K562 (cell line): ENCODE measurements at regions not wholly inside any gene's neighbourhood (a gene's known extent, or its start where the extent isn't known, plus 50 kb on each side); places are given as distances from the start of the nearest gene placed in this dataset.

Experiments used
- BACH1 ChIP-seq: fragments of 200-800 bp; sonication (Bioruptor generic); IDR thresholded peaks from 2 replicates; pipeline ENCODE4 v1.6.1; 2016; ENCODE audit warnings: missing genetic modification characterization, missing compliant biosample characterization
- BDP1 ChIP-seq: IDR thresholded peaks from 3 replicates; pipeline ENCODE4 v1.6.1; 2011; ENCODE audit not compliant: insufficient read length, insufficient read depth
- JUND ChIP-seq, 2 experiments: IDR thresholded peaks; 2 replicates in 1 of 2; 3 replicates in 1 of 2; pipeline ENCODE4 v1.6.1; 2011; ENCODE audit warnings: borderline replicate concordance in 2 of 2, low read depth in 2 of 2, low read length in 2 of 2, improper control_type of control experiment in 1 of 2, missing biosample characterization in 1 of 2, missing genetic modification characterization in 1 of 2, missing genetic modification reagents in 1 of 2
- MAFF ChIP-seq: IDR thresholded peaks from 2 replicates; pipeline ENCODE4 v1.6.1; 2012; ENCODE audit warnings: low read length, improper control_type of control experiment
- MEF2A ChIP-seq: IDR thresholded peaks from 2 replicates; pipeline ENCODE4 v1.6.1; 2011; ENCODE audit warnings: low read depth, mild to moderate bottlenecking, low read length, moderate library complexity; ENCODE audit not compliant: control insufficient read depth
- MTA2 ChIP-seq: fragments of 450-650 bp; IDR thresholded peaks from 2 replicates; pipeline ENCODE4 v1.6.1; 2016; ENCODE audit warnings: low read depth
- RAD21 ChIP-seq, 2 experiments: fragments of 250-450 bp in 1 of 2; fragments of 450-650 bp in 1 of 2; sonication (Bioruptor Pico) in 1 of 2; formaldehyde crosslinking in 1 of 2; IDR thresholded peaks in 1 of 2; conservative IDR thresholded peaks in 1 of 2; 2 replicates each; pipeline versions ENCODE4 v1.4.0 to v1.8.0; 2020 to 2022; ENCODE audit warnings: mild to moderate bottlenecking in 2 of 2, moderate library complexity in 1 of 2
- ZNF23 ChIP-seq: fragments of 250-450 bp; sonication (Bioruptor Pico); IDR thresholded peaks from 2 replicates; pipeline ENCODE4 v1.4.0; 2020; ENCODE audit warnings: mild to moderate bottlenecking
- TF ChIP-seq, protein P1 (sequence below): sonication (generic); formaldehyde crosslinking; IDR thresholded peaks from 2 replicates; pipeline ENCODE4 v1.8.0; 2023; ENCODE audit warnings: missing genetic modification reagents, mild to moderate bottlenecking, borderline replicate concordance

DNA sequence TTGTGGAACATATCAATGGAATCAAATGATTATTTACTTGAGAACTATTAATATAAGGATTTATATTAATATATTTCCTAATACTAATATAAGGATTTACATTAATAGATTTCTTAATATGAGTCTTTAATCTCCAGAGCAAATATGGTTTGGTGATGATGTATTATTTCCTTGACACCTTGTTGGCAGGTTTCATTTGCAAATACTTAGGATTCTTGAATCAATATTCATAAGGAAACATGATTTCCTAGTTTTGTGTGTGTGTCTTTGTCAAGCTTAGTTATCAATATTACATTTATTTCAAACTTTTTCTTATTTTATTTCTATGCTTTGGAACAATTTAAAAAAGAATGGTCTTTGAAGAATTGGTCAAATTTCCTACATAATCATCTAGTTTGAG lies 138.5 kb downstream of the RAB38 start:
- TF ChIP-seq MTA2 (no peak), ZNF23 (no peak), BACH1 (no peak), BDP1 (no peak), MEF2A (no peak), RAD21 (CRISPR knock-in tag; conservative IDR thresholded peaks at IDR 0.05 in 1 of 2, IDR thresholded peaks at IDR 0.05 in 1 of 2) (no peak), MAFF (no peak), JUND (IDR thresholded peaks at IDR 0.05; ENCODE audit: borderline replicate concordance, low read depth, low read length) (no peak), JUND (tag; IDR thresholded peaks at IDR 0.05; ENCODE audit: borderline replicate concordance, low read depth, low read length) (no peak)
- TF ChIP-seq, protein P1, sequence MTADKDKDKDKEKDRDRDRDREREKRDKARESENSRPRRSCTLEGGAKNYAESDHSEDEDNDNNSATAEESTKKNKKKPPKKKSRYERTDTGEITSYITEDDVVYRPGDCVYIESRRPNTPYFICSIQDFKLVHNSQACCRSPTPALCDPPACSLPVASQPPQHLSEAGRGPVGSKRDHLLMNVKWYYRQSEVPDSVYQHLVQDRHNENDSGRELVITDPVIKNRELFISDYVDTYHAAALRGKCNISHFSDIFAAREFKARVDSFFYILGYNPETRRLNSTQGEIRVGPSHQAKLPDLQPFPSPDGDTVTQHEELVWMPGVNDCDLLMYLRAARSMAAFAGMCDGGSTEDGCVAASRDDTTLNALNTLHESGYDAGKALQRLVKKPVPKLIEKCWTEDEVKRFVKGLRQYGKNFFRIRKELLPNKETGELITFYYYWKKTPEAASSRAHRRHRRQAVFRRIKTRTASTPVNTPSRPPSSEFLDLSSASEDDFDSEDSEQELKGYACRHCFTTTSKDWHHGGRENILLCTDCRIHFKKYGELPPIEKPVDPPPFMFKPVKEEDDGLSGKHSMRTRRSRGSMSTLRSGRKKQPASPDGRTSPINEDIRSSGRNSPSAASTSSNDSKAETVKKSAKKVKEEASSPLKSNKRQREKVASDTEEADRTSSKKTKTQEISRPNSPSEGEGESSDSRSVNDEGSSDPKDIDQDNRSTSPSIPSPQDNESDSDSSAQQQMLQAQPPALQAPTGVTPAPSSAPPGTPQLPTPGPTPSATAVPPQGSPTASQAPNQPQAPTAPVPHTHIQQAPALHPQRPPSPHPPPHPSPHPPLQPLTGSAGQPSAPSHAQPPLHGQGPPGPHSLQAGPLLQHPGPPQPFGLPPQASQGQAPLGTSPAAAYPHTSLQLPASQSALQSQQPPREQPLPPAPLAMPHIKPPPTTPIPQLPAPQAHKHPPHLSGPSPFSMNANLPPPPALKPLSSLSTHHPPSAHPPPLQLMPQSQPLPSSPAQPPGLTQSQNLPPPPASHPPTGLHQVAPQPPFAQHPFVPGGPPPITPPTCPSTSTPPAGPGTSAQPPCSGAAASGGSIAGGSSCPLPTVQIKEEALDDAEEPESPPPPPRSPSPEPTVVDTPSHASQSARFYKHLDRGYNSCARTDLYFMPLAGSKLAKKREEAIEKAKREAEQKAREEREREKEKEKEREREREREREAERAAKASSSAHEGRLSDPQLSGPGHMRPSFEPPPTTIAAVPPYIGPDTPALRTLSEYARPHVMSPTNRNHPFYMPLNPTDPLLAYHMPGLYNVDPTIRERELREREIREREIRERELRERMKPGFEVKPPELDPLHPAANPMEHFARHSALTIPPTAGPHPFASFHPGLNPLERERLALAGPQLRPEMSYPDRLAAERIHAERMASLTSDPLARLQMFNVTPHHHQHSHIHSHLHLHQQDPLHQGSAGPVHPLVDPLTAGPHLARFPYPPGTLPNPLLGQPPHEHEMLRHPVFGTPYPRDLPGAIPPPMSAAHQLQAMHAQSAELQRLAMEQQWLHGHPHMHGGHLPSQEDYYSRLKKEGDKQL (CRISPR knock-in tag), result no peak
